HCT116 (cell line): ENCODE measurements at regions not wholly inside any gene's neighbourhood (a gene's known extent, or its start where the extent isn't known, plus 50 kb on each side); places are given as distances from the start of the nearest gene placed in this dataset.

Source experiments
- MAX ChIP-seq: IDR thresholded peaks from 2 replicates; pipeline ENCODE4 v1.6.1; 2012
- REST ChIP-seq: IDR thresholded peaks from 2 replicates; pipeline ENCODE4 v1.6.1; 2012; ENCODE audit warnings: low read depth
- SP1 ChIP-seq: IDR thresholded peaks from 2 replicates; pipeline ENCODE4 v1.6.1; 2012; ENCODE audit warnings: low read depth

DNA sequence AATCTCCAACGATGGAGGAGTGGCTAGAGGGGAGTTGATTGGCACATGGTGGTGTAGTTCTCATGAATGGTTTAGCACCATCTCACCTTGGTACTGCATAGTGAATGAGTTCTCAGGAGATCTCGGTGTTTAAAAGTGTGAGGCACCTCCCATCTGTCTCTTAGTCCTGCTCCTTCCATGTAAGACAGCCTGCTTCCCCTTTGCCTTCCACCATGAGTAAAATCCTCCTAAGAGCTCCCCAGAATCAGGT lies 428.8 kb upstream of the MAF start:
- TF ChIP-seq REST, result no peak
- TF ChIP-seq MAX, result no peak
- TF ChIP-seq SP1, result no peak
